ENCODE measurements at regions not wholly inside any gene's neighbourhood (a gene's known extent, or its start where the extent isn't known, plus 50 kb on each side); places are given as distances from the start of the nearest gene placed in this dataset.

DNA sequence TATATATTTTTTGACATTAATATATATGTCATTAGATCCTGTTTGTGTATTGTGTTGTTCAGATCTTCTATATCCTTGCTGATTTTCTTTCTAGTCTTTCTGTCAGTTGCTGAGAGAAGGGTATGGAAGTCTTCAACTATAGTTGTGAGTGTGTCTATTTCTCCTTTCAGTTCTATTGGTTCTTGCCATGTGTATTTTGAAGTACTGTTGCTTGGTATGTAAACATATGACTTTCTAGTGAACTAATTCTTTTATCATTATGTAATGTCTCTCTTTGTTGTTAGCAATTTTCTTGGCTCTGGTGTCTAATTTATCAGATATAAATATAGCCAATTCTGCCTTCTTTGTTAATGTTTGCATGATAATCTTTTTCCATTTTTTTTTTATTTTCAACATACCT, 84.3 kb upstream of the CAST start:
- TF ChIP-seq MAX (IDR thresholded peaks at IDR 0.05) (no peak), CTCF (IDR thresholded peaks at IDR 0.05 in 2 of 3, conservative IDR thresholded peaks at IDR 0.05 in 1 of 3; ENCODE audit: borderline replicate concordance in 1 of 3, insufficient read depth in 1 of 3, low read depth in 2 of 3, low read length in 2 of 3) (no peak), EZH2phosphoT487 (IDR thresholded peaks at IDR 0.05; ENCODE audit: borderline replicate concordance) (no peak), CBX3 (IDR thresholded peaks at IDR 0.05; ENCODE audit: low read depth) (no peak), POLR2A (IDR thresholded peaks at IDR 0.05; ENCODE audit: borderline replicate concordance, extremely low read depth, insufficient read depth, insufficient read length) (no peak), ZBTB33 (IDR thresholded peaks at IDR 0.05; ENCODE audit: extremely low read depth, insufficient replicate concordance, low read length) (no peak), TCF7L2 (IDR thresholded peaks at IDR 0.05; ENCODE audit: borderline replicate concordance, extremely low read depth, insufficient read depth, insufficient read length) (no peak), SIN3A (IDR thresholded peaks at IDR 0.05; ENCODE audit: low read depth) (no peak), JUND (IDR thresholded peaks at IDR 0.05) (no peak), EZH2 (IDR thresholded peaks at IDR 0.05) (no peak), ELF1 (IDR thresholded peaks at IDR 0.05; ENCODE audit: borderline replicate concordance, low read depth) (no peak), POLR2AphosphoS5 (IDR thresholded peaks at IDR 0.05; ENCODE audit: low read depth, low read length) (no peak), EGR1 (IDR thresholded peaks at IDR 0.05; ENCODE audit: low read depth) (no peak)
- TF ChIP-seq, protein P1, sequence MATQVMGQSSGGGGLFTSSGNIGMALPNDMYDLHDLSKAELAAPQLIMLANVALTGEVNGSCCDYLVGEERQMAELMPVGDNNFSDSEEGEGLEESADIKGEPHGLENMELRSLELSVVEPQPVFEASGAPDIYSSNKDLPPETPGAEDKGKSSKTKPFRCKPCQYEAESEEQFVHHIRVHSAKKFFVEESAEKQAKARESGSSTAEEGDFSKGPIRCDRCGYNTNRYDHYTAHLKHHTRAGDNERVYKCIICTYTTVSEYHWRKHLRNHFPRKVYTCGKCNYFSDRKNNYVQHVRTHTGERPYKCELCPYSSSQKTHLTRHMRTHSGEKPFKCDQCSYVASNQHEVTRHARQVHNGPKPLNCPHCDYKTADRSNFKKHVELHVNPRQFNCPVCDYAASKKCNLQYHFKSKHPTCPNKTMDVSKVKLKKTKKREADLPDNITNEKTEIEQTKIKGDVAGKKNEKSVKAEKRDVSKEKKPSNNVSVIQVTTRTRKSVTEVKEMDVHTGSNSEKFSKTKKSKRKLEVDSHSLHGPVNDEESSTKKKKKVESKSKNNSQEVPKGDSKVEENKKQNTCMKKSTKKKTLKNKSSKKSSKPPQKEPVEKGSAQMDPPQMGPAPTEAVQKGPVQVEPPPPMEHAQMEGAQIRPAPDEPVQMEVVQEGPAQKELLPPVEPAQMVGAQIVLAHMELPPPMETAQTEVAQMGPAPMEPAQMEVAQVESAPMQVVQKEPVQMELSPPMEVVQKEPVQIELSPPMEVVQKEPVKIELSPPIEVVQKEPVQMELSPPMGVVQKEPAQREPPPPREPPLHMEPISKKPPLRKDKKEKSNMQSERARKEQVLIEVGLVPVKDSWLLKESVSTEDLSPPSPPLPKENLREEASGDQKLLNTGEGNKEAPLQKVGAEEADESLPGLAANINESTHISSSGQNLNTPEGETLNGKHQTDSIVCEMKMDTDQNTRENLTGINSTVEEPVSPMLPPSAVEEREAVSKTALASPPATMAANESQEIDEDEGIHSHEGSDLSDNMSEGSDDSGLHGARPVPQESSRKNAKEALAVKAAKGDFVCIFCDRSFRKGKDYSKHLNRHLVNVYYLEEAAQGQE (IDR thresholded peaks at IDR 0.05; ENCODE audit: low read depth) = no peak

Measured in HCT116 (cell line).